Thyroid gland (tissue), 4 donors: ENCODE measurements at regions not wholly inside any gene's neighbourhood (a gene's known extent, or its start where the extent isn't known, plus 50 kb on each side); places are given as distances from the start of the nearest gene placed in this dataset.

ENCODE experiments used
- CTCF ChIP-seq, 6 experiments: fragments of 200-600 bp in 3 of 6; fragments of 450-650 bp in 3 of 6; sonication (generic) in 3 of 6; IDR thresholded peaks; one replicate each; pipeline ENCODE4 v1.5.1; 2016 to 2019; ENCODE audit warnings: antibody characterized with exemption in 6 of 6, mild to moderate bottlenecking in 2 of 6, inconsistent platforms in 1 of 6, moderate library complexity in 1 of 6
- POLR2A ChIP-seq, 2 donors: fragments of 450-650 bp; IDR thresholded peaks; one replicate each; pipeline ENCODE4 v1.6.1; 2017; ENCODE audit warnings: antibody characterized with exemption in 2 of 2, mild to moderate bottlenecking in 2 of 2, moderate library complexity in 1 of 2

GRCh38 chrX:113369056-113369455 is 528.4 kb upstream of the AMOT start:
- no peak for TF ChIP-seq CTCF (IDR thresholded peaks at IDR 0.05)
- no peak for TF ChIP-seq POLR2A (IDR thresholded peaks at IDR 0.05)
